ENCODE measurements at regions not wholly inside any gene's neighbourhood (a gene's known extent, or its start where the extent isn't known, plus 50 kb on each side); places are given as distances from the start of the nearest gene placed in this dataset.

GRCh38 chr12:39102474-39103209 is 197.3 kb upstream of the CPNE8 start:
- ATAC-seq = no peak
- TF ChIP-seq, protein P1, sequence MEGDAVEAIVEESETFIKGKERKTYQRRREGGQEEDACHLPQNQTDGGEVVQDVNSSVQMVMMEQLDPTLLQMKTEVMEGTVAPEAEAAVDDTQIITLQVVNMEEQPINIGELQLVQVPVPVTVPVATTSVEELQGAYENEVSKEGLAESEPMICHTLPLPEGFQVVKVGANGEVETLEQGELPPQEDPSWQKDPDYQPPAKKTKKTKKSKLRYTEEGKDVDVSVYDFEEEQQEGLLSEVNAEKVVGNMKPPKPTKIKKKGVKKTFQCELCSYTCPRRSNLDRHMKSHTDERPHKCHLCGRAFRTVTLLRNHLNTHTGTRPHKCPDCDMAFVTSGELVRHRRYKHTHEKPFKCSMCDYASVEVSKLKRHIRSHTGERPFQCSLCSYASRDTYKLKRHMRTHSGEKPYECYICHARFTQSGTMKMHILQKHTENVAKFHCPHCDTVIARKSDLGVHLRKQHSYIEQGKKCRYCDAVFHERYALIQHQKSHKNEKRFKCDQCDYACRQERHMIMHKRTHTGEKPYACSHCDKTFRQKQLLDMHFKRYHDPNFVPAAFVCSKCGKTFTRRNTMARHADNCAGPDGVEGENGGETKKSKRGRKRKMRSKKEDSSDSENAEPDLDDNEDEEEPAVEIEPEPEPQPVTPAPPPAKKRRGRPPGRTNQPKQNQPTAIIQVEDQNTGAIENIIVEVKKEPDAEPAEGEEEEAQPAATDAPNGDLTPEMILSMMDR (IDR thresholded peaks at IDR 0.05) = no peak
- H3K9me3 Mint-ChIP-seq = no peaks in the 10 kb centered on the region
- no peak overlapping the region for H3K27ac Mint-ChIP-seq
- no peaks in the 10 kb centered on the region for H3K36me3 Mint-ChIP-seq (ENCODE audit: low read depth)
- H3K4me3 Mint-ChIP-seq = no peak overlapping the region
- CTCF ChIA-PET = interaction anchor here (1.3 to 2.0 kb wide), 5 partner anchors 11 to 171 kb away, joined by 3 to 5 read pairs (median 3); no protein-coding TSS in a partner anchor
- no peaks in the 10 kb centered on the region for H3K27me3 Mint-ChIP-seq
- H3K4me1 Mint-ChIP-seq (ENCODE audit: low read depth) = no peaks in the 10 kb centered on the region
- DNase-seq = no peak
- intact Hi-C loops (cut with micrococcal nuclease) = loop anchor here (10.0 kb wide), 1 partner anchor 768 kb away; no protein-coding TSS in a partner anchor
- POLR2A ChIA-PET = no interaction called here

DNA sequence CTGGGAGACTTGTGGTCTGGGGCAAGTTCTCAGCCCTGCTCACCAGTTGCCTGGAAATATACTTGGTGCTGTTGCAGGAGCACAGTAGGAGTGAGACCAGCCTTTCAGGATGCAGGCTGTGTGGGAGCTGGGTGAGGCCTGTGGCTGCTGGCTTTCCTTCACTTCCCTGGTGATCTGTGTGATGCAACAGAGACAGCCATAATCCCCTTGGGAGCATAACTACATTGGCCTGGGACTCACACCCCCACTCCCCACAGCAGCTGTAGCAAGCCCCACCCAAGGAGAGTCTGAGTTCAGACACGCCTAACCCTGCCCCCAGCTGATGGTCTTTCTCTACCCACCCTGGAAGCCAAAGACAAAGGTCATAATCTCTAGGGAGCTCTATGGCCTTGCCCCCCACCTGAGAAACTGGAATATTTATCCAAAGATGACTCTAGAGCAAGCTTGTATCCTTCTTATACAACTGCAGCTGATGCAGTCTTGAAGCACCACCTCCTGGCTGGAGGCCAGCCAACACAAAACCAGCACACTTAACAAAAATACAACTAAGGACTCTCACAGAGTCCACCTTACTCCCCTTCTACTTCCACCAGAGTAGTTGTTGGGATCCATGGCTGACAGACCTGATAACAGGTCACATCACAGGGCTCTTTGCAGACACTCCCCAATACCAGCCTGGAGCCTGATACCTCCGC is 190.4 kb upstream of the CPNE8 start:
- ChIA-PET POLR2A (no interaction called here), CTCF (no interaction called here)
- no peaks in the 10 kb centered on the region for H3K27me3 Mint-ChIP-seq
- H3K36me3 Mint-ChIP-seq (ENCODE audit: low read depth) = no peaks in the 10 kb centered on the region
- TF ChIP-seq, protein P1 (IDR thresholded peaks at IDR 0.05) = no peak
- ATAC-seq (no peak), DNase-seq (no peak)
- intact Hi-C loops (cut with micrococcal nuclease) = no loop called here
- H3K27ac Mint-ChIP-seq = no peak overlapping the region
- H3K9me3 Mint-ChIP-seq = no peaks in the 10 kb centered on the region
- H3K4me1 Mint-ChIP-seq (ENCODE audit: low read depth) = no peaks in the 10 kb centered on the region
- no peak overlapping the region for H3K4me3 Mint-ChIP-seq

GRCh38 chr12:39081910-39082309 is 176.5 kb upstream of the CPNE8 start:
- ATAC-seq (no peak), DNase-seq (no peak)
- Mint-ChIP-seq H3K27ac (no peak overlapping the region), H3K36me3 (ENCODE audit: low read depth) (no peaks in the 10 kb centered on the region), H3K4me3 (no peak overlapping the region), H3K27me3 (no peaks in the 10 kb centered on the region), H3K4me1 (ENCODE audit: low read depth) (no peaks in the 10 kb centered on the region), H3K9me3 (no peaks in the 10 kb centered on the region)
- intact Hi-C loops (cut with micrococcal nuclease) = no loop called here
- TF ChIP-seq, protein P1 (IDR thresholded peaks at IDR 0.05) = no peak
- POLR2A ChIA-PET = no interaction called here
- CTCF ChIA-PET = no interaction called here

GRCh38 chr12:39077226-39077625 is 171.8 kb upstream of the CPNE8 start:
- DNase-seq (no peak), ATAC-seq (no peak)
- POLR2A ChIA-PET = no interaction called here
- H3K27ac Mint-ChIP-seq = no peak overlapping the region
- no peak overlapping the region for H3K4me3 Mint-ChIP-seq
- H3K27me3 Mint-ChIP-seq = no peaks in the 10 kb centered on the region
- intact Hi-C loops (cut with micrococcal nuclease) = no loop called here
- no peaks in the 10 kb centered on the region for H3K4me1 Mint-ChIP-seq (ENCODE audit: low read depth)
- CTCF ChIA-PET = no interaction called here
- H3K9me3 Mint-ChIP-seq = no peaks in the 10 kb centered on the region
- TF ChIP-seq, protein P1 (IDR thresholded peaks at IDR 0.05) = no peak
- no peaks in the 10 kb centered on the region for H3K36me3 Mint-ChIP-seq (ENCODE audit: low read depth)

DNA sequence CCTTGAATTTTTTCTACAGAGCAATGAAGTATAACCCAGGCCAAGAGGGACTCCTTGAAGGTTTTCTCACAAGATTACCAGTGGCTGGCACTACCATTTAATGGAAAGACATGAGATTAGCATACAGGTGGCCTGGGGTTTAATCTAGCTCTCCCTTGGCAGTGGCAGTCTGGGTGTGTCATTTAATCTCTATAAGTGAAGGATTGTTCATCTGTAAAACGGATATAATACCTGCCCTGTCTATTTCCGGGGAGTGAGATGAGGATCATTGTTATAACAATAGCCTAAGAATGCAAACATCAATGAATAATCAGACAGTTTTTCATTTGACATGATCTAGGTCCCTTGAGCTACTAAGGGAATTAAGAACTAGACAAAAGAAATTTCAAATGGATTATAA is 168.7 kb upstream of the CPNE8 start:
- ATAC-seq = no peak
- POLR2A ChIA-PET = no interaction called here
- H3K27me3 Mint-ChIP-seq = no peaks in the 10 kb centered on the region

More for the DNA sequence above, 168.7 kb upstream of the CPNE8 start:
- no peaks in the 10 kb centered on the region for H3K4me1 Mint-ChIP-seq (ENCODE audit: low read depth)
- H3K9me3 Mint-ChIP-seq = no peaks in the 10 kb centered on the region
- no peak overlapping the region for H3K27ac Mint-ChIP-seq
- no peak overlapping the region for H3K4me3 Mint-ChIP-seq
- intact Hi-C loops (cut with micrococcal nuclease) = no loop called here
- TF ChIP-seq, protein P1 (IDR thresholded peaks at IDR 0.05) = no peak
- H3K36me3 Mint-ChIP-seq (ENCODE audit: low read depth) = no peaks in the 10 kb centered on the region
- no peak for DNase-seq
- CTCF ChIA-PET = no interaction called here
